ENCODE measurements at regions not wholly inside any gene's neighbourhood (a gene's known extent, or its start where the extent isn't known, plus 50 kb on each side); places are given as distances from the start of the nearest gene placed in this dataset.

DNA sequence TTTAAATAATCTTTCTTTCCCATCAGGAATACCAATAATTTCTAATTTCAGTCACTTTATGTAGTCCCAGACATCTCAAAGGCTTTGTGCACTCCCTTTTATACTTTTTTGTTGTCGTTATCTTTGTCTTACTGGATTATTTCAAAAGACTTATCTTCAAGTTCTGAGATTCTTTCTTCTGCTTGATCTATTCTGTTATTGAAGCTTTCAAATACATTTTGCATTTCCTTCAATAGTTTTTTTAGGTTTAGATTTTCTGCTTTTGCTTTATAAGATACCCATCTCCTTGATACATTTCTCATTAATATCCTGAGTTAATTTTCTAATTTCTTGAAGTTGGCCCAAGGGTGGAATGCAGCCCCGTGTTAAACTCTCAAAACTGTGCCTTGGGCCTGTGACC is 432.4 kb downstream of the RIT2 start:
- no peak for DNase-seq (ENCODE audit: low read depth in 4 of 4, low spot score in 2 of 4)

DNA sequence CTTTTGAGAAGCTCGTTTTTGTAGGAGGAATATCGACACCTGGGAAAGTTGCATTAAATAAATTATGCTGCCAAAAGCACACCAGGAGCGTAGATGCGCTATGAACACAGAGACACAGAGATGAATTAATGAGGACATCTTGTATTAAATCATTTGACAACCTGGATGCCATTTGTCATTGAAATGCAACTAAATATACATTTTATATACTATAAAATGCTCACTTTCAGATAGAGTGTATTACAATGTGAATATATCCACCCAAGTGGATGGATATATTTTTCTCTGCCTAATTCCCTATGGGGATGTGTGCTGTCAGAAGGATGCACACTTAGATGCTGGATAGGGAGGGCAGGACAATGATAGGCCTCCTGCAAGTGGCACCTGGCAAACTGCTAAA is 426.2 kb downstream of the RIT2 start:
- DNase-seq (ENCODE audit: low read depth in 4 of 4, low spot score in 2 of 4): no peak
